Sigmoid colon (tissue), 3 donors: ENCODE measurements at regions not wholly inside any gene's neighbourhood (a gene's known extent, or its start where the extent isn't known, plus 50 kb on each side); places are given as distances from the start of the nearest gene placed in this dataset.

Experiments used
- POLR2A ChIP-seq, 2 donors: fragments of 450-650 bp; IDR thresholded peaks; one replicate each; pipeline ENCODE4 v1.6.1; 2016; ENCODE audit warnings: antibody characterized with exemption in 2 of 2, mild to moderate bottlenecking in 2 of 2, moderate library complexity in 2 of 2
- TF ChIP-seq, protein P1 (sequence below), 4 experiments: fragments of 450-650 bp in 3 of 4; fragments of 200-600 bp in 1 of 4; IDR thresholded peaks; one replicate each; pipeline ENCODE4 v1.5.1; 2016 to 2019; ENCODE audit warnings: antibody characterized with exemption in 4 of 4, mild to moderate bottlenecking in 3 of 4, moderate library complexity in 2 of 4

DNA sequence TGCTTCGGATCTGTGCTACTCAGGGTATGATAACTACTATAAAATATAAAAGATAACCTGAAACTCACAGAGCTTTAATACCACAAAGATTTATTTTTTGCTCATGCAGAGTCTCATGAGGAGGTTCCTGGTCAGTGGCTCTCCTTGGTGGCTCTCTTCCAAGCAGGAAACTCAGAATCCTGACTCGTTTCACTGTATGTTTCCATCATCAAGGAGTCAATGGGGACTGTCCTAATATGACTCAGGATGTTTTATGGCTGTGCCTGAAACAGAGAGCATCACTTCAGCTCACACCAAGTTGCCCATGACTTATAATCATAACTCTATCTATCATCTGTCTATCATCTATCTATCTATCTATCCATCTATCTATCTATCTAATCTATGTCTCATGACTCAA is 620.8 kb upstream of the NR3C2 start:
- TF ChIP-seq, protein P1, sequence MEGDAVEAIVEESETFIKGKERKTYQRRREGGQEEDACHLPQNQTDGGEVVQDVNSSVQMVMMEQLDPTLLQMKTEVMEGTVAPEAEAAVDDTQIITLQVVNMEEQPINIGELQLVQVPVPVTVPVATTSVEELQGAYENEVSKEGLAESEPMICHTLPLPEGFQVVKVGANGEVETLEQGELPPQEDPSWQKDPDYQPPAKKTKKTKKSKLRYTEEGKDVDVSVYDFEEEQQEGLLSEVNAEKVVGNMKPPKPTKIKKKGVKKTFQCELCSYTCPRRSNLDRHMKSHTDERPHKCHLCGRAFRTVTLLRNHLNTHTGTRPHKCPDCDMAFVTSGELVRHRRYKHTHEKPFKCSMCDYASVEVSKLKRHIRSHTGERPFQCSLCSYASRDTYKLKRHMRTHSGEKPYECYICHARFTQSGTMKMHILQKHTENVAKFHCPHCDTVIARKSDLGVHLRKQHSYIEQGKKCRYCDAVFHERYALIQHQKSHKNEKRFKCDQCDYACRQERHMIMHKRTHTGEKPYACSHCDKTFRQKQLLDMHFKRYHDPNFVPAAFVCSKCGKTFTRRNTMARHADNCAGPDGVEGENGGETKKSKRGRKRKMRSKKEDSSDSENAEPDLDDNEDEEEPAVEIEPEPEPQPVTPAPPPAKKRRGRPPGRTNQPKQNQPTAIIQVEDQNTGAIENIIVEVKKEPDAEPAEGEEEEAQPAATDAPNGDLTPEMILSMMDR (IDR thresholded peaks at IDR 0.05): no peak
- TF ChIP-seq POLR2A (IDR thresholded peaks at IDR 0.05): no peak
